ENCODE measurements at regions not wholly inside any gene's neighbourhood (a gene's known extent, or its start where the extent isn't known, plus 50 kb on each side); places are given as distances from the start of the nearest gene placed in this dataset.
"Not testable (repeated sequence)": the region's sequence is repeated elsewhere in the genome, so short reads cannot be mapped to it uniquely, and the experiment has no call there.

- H3K27ac Mint-ChIP-seq (ENCODE audit: low read depth): no peak overlapping the region
- no peak overlapping the region for H3K4me3 Mint-ChIP-seq
- DNase-seq (ENCODE audit: low spot score in 2 of 2): no peak
Measured at GRCh38 chr18:60044290-60045006, 144.7 kb downstream of the PMAIP1 start.

GRCh38 chr18:60040971-60041370 lies 141.2 kb downstream of the PMAIP1 start:
- Mint-ChIP-seq H3K4me3 (no peak overlapping the region), H3K36me3 (ENCODE audit: insufficient read depth) (no peaks in the 10 kb centered on the region), H3K27ac (ENCODE audit: low read depth) (no peak overlapping the region), H3K27me3 (peaks cover 16% of the 10 kb centered on the region), H3K9me3 (no peaks in the 10 kb centered on the region), H3K4me1 (no peaks in the 10 kb centered on the region)
- DNase-seq (ENCODE audit: low spot score in 2 of 2) (no peak), ATAC-seq (replicated peaks; ENCODE audit: extremely low read depth, poor library complexity, severe bottlenecking) (no peak)

More at GRCh38 chr18:60044290-60045006, 144.7 kb downstream of the PMAIP1 start:
- no peaks in the 10 kb centered on the region for H3K36me3 Mint-ChIP-seq (ENCODE audit: insufficient read depth)
- no peak for ATAC-seq (replicated peaks; ENCODE audit: extremely low read depth, poor library complexity, severe bottlenecking)
- H3K9me3 Mint-ChIP-seq: peaks cover 5% of the 10 kb centered on the region
- no peaks in the 10 kb centered on the region for H3K4me1 Mint-ChIP-seq
- H3K27me3 Mint-ChIP-seq: no peaks in the 10 kb centered on the region

- Mint-ChIP-seq H3K4me1 (no peaks in the 10 kb centered on the region), H3K36me3 (ENCODE audit: insufficient read depth) (no peaks in the 10 kb centered on the region), H3K9me3 (no peaks in the 10 kb centered on the region), H3K27me3 (peaks cover 16% of the 10 kb centered on the region), H3K27ac (ENCODE audit: low read depth) (no peak overlapping the region), H3K4me3 (no peak overlapping the region)
- DNase-seq (ENCODE audit: low spot score in 2 of 2) (no peak), ATAC-seq (replicated peaks; ENCODE audit: extremely low read depth, poor library complexity, severe bottlenecking) (no peak)
Measured at GRCh38 chr18:60038731-60039130, 138.9 kb downstream of the PMAIP1 start.

- no peaks in the 10 kb centered on the region for H3K4me1 Mint-ChIP-seq
- H3K27me3 Mint-ChIP-seq: peaks cover 12% of the 10 kb centered on the region
- no peaks in the 10 kb centered on the region for H3K36me3 Mint-ChIP-seq (ENCODE audit: insufficient read depth)
- ATAC-seq (replicated peaks; ENCODE audit: extremely low read depth, poor library complexity, severe bottlenecking) (no peak), DNase-seq (ENCODE audit: low spot score in 2 of 2) (no peak)
- no peaks in the 10 kb centered on the region for H3K9me3 Mint-ChIP-seq
- no peak overlapping the region for H3K27ac Mint-ChIP-seq (ENCODE audit: low read depth)
- no peak overlapping the region for H3K4me3 Mint-ChIP-seq
Measured at GRCh38 chr18:60027397-60027796, 127.6 kb downstream of the PMAIP1 start.

GRCh38 chr18:60024857-60025256 lies 125.1 kb downstream of the PMAIP1 start:
- H3K27ac Mint-ChIP-seq (ENCODE audit: low read depth): no peak overlapping the region
- H3K9me3 Mint-ChIP-seq: no peaks in the 10 kb centered on the region
- ATAC-seq (replicated peaks; ENCODE audit: extremely low read depth, poor library complexity, severe bottlenecking) (no peak), DNase-seq (ENCODE audit: low spot score in 2 of 2) (no peak)
- H3K27me3 Mint-ChIP-seq: peaks cover 20% of the 10 kb centered on the region
- no peaks in the 10 kb centered on the region for H3K4me1 Mint-ChIP-seq
- no peak overlapping the region for H3K4me3 Mint-ChIP-seq
- no peaks in the 10 kb centered on the region for H3K36me3 Mint-ChIP-seq (ENCODE audit: insufficient read depth)

GRCh38 chr18:60024345-60024744 lies 124.5 kb downstream of the PMAIP1 start:
- H3K4me1 Mint-ChIP-seq: no peaks in the 10 kb centered on the region
- no peak overlapping the region for H3K4me3 Mint-ChIP-seq
- H3K27ac Mint-ChIP-seq (ENCODE audit: low read depth): no peak overlapping the region
- H3K9me3 Mint-ChIP-seq: no peaks in the 10 kb centered on the region
- no peak for DNase-seq (ENCODE audit: low spot score in 2 of 2)
- no peaks in the 10 kb centered on the region for H3K36me3 Mint-ChIP-seq (ENCODE audit: insufficient read depth)
- no peak for ATAC-seq (replicated peaks; ENCODE audit: extremely low read depth, poor library complexity, severe bottlenecking)
- H3K27me3 Mint-ChIP-seq: peaks cover 20% of the 10 kb centered on the region

- H3K9me3 Mint-ChIP-seq: no peaks in the 10 kb centered on the region
- no peak overlapping the region for H3K4me3 Mint-ChIP-seq
- no peak for ATAC-seq (replicated peaks; ENCODE audit: extremely low read depth, poor library complexity, severe bottlenecking)
- H3K4me1 Mint-ChIP-seq: no peaks in the 10 kb centered on the region
- H3K36me3 Mint-ChIP-seq (ENCODE audit: insufficient read depth): no peaks in the 10 kb centered on the region
- no peak overlapping the region for H3K27ac Mint-ChIP-seq (ENCODE audit: low read depth)
- DNase-seq (ENCODE audit: low spot score in 2 of 2): no peak
- peaks cover 20% of the 10 kb centered on the region for H3K27me3 Mint-ChIP-seq
Measured at GRCh38 chr18:60022671-60023276, 123.0 kb downstream of the PMAIP1 start.

- no peak for ATAC-seq (replicated peaks; ENCODE audit: extremely low read depth, poor library complexity, severe bottlenecking)
- H3K27me3 Mint-ChIP-seq: peaks cover 30% of the 10 kb centered on the region
- H3K9me3 Mint-ChIP-seq: no peaks in the 10 kb centered on the region
- H3K27ac Mint-ChIP-seq (ENCODE audit: low read depth): no peak overlapping the region
- no peak overlapping the region for H3K4me3 Mint-ChIP-seq
- DNase-seq (ENCODE audit: low spot score in 2 of 2): no peak
- no peaks in the 10 kb centered on the region for H3K36me3 Mint-ChIP-seq (ENCODE audit: insufficient read depth)
- H3K4me1 Mint-ChIP-seq: no peaks in the 10 kb centered on the region
Measured at GRCh38 chr18:60021556-60021955, 121.8 kb downstream of the PMAIP1 start.

- Mint-ChIP-seq H3K27ac (ENCODE audit: low read depth) (no peak overlapping the region), H3K9me3 (no peaks in the 10 kb centered on the region)
- no peak for ATAC-seq (replicated peaks; ENCODE audit: extremely low read depth, poor library complexity, severe bottlenecking)
Measured at GRCh38 chr18:60020107-60020925, 120.5 kb downstream of the PMAIP1 start.

GRCh38 chr18:60019463-60019840 lies 119.7 kb downstream of the PMAIP1 start:
- H3K4me3 Mint-ChIP-seq: no peak overlapping the region
- no peak overlapping the region for H3K27ac Mint-ChIP-seq (ENCODE audit: low read depth)
- H3K27me3 Mint-ChIP-seq: peaks cover 30% of the 10 kb centered on the region
- H3K36me3 Mint-ChIP-seq (ENCODE audit: insufficient read depth): no peaks in the 10 kb centered on the region
- H3K9me3 Mint-ChIP-seq: no peaks in the 10 kb centered on the region
- no peak for ATAC-seq (replicated peaks; ENCODE audit: extremely low read depth, poor library complexity, severe bottlenecking)
- H3K4me1 Mint-ChIP-seq: no peaks in the 10 kb centered on the region
- no peak for DNase-seq (ENCODE audit: low spot score in 2 of 2)

More at GRCh38 chr18:60020107-60020925, 120.5 kb downstream of the PMAIP1 start:
- DNase-seq (ENCODE audit: low spot score in 2 of 2): no peak
- peaks cover 30% of the 10 kb centered on the region for H3K27me3 Mint-ChIP-seq
- no peaks in the 10 kb centered on the region for H3K4me1 Mint-ChIP-seq
- no peaks in the 10 kb centered on the region for H3K36me3 Mint-ChIP-seq (ENCODE audit: insufficient read depth)
- H3K4me3 Mint-ChIP-seq: no peak overlapping the region

GRCh38 chr18:60018618-60019462 lies 119.0 kb downstream of the PMAIP1 start:
- Mint-ChIP-seq H3K9me3 (no peaks in the 10 kb centered on the region), H3K4me1 (no peaks in the 10 kb centered on the region), H3K27me3 (peaks cover 37% of the 10 kb centered on the region), H3K27ac (ENCODE audit: low read depth) (no peak overlapping the region), H3K36me3 (ENCODE audit: insufficient read depth) (no peaks in the 10 kb centered on the region), H3K4me3 (no peak overlapping the region)
- DNase-seq (ENCODE audit: low spot score in 2 of 2) (no peak), ATAC-seq (replicated peaks; ENCODE audit: extremely low read depth, poor library complexity, severe bottlenecking) (no peak)

- DNase-seq (ENCODE audit: low spot score in 2 of 2); H3K4me3 Mint-ChIP-seq; H3K4me1 Mint-ChIP-seq; ATAC-seq (replicated peaks; ENCODE audit: extremely low read depth, poor library complexity, severe bottlenecking); H3K9me3 Mint-ChIP-seq; H3K27ac Mint-ChIP-seq (ENCODE audit: low read depth); H3K36me3 Mint-ChIP-seq (ENCODE audit: insufficient read depth): not testable (repeated sequence)
- H3K27me3 Mint-ChIP-seq: peaks cover 37% of the 10 kb centered on the region
Measured at GRCh38 chr18:60018134-60018533, 118.3 kb downstream of the PMAIP1 start.
